ENCODE measurements at regions not wholly inside any gene's neighbourhood (a gene's known extent, or its start where the extent isn't known, plus 50 kb on each side); places are given as distances from the start of the nearest gene placed in this dataset.
"Not testable (repeated sequence)": the region's sequence is repeated elsewhere in the genome, so short reads cannot be mapped to it uniquely, and the experiment has no call there.

DNA sequence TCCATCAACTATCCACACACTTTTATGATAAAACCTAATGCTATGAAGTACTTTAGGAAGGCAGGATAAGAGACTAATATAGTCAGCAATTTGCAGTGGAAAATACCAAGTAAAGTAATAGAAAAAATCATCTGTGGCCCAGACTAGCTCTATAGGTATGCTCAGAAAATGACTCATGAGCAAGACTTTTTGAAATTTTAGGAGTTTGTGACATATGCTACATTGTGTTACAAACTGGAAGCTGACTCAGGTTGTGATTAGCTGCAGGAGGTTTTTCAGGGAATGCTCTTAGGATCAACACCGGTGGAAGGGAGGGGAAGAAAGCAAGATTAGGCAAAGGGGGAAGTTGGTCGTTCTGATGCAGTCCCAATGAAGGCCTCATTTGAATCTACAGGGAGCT is 56.1 kb downstream of the FEZF1 start:
- DNase-seq (ENCODE audit: low read depth, low spot score): no peak

DNA sequence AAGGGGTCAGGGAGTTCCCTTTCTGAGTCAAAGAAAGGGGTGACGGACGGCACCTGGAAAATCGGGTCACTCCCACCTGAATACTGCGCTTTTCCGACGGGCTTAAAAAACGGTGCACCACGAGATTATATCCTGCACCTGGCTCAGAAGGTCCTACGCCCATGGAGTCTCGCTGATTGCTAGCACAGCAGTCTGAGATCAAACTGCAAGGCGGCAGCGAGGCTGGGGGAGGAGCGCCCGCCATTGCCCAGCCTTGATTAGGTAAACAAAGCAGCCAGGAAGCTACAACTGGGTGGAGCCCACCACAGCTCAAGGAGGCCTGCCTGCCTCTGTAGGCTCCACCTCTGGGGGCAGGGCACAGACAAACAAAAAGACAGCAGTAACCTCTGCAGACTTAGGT is 65.8 kb downstream of the FEZF1 start:
- DNase-seq (ENCODE audit: low read depth, low spot score): not testable (repeated sequence)

DNA sequence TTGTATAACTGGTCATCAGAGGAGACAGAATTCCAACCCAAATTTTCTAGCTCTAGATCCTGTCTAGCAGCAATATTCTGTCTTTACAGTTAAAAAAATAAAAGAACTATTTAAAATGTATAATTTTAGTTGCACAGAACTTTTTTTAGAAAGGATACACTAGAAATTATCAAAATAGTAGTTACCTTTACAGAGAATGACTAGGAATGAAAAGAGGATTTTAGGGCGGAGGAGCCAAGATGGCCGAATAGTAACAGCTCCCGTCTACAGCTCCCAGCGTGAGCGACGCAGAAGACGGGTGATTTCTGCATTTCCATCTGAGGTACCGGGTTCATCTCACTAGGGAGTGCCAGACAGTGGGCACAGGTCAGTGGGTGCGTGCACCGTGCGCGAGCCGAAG is 66.3 kb downstream of the FEZF1 start:
- DNase-seq (ENCODE audit: low read depth, low spot score): not testable (repeated sequence)

DNA sequence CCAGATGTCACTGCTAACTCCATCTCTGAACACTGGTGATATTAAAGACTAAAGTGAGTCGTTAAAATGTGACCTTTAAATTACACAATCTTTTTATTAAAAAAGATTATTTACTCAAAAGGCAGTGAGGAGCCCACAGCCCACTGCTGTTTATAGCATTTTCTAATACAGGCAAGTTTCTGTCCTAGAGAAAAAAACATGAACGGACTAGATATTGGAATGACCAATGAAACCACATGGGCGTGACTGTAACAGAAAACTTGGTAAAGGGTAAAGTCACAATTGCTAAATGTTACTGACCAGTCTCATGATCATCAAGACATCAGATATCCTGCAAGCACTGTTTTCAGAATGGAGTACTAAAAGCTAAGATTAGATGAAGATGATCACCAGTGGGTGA is 78.7 kb downstream of the FEZF1 start:
- DNase-seq (ENCODE audit: low read depth, low spot score): no peak

DNA sequence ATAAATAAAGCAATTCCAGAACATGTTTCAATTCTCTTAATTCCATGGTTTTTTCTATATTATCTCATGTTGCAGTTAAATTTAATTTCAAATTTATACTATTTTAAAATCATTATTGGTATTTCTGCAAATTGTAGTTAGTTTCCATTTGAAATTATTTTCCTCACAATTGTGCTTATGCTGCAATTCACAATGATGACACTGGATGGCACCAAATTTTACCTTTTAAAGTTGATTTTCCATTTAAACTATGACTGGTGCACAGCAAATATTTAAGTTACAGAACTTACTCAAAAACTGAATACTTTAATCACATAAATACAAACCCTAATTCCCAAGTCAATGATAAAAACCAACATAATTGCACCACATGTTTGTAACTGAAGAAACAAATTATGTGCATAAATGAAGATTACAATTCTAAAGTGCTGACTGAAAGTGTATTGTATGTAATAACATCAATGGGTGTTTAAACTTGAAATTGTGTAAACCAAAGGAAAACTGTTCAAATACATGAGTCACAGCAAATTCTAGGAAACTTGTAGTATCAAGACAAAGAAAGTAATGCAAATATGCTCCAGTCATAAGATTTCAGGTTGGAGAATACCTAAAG is 75.3 kb upstream of the AASS start:
- peak; percentile 20 for DNase-seq (ENCODE audit: low read depth, low spot score)

DNA sequence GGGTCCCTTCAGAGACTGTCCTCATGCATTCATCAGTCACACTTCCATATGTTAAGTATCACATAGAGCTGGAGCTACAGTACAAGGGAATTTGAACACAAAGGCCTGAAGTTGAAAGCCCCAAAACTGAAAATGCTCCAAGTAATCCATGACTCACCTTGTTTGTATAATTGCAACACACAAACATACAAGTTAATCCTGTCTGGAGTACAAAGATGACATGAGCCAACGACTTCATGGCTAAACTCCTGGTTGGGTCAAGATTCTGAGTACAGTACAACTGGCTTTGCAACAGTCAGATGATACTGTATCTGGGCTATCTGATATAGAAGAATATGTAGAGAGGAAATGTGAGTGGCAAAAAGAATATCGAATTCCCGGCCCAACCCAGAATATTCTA is 73.1 kb upstream of the AASS start:
- no peak for DNase-seq (ENCODE audit: low read depth, low spot score)

DNA sequence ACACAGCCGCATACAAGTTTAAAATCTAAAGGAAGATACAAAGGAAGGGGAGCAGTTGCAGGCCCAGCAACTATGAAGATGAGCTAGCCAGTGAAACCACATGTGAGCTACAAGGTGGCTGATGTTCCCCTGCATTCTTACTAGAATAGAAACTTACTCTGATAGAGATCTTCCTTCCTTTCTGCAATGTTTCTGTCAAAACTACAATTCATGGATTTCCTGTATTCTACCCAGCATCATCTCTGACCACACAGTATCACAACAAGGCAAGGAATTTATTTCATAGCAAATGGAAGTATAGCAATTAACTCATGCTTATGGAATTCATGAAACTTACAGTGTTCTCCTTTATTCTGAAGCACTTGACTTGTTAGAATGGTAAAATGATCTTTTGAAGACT is 68.7 kb upstream of the AASS start:
- no peak for DNase-seq (ENCODE audit: low read depth, low spot score)

DNA sequence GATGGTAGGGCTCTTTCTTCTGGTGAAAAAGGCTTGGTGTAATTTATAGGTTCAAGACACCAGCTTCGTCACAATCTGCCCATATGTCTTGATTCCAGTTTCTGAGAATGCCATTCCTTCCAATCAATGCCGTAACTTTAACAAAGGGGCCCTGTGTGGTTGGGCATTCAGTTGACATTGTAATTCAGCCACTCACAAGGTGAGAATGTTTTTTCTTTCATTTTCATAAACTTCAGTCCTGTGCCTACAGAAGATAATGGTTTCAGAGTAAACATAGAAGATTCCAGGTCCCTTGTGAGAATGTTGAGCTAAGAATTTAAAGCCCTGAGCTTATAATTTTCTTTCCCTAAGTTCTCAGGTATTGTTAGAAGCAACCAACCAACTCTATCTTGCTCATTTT is 67.3 kb upstream of the AASS start:
- no peak for DNase-seq (ENCODE audit: low read depth, low spot score)

DNA sequence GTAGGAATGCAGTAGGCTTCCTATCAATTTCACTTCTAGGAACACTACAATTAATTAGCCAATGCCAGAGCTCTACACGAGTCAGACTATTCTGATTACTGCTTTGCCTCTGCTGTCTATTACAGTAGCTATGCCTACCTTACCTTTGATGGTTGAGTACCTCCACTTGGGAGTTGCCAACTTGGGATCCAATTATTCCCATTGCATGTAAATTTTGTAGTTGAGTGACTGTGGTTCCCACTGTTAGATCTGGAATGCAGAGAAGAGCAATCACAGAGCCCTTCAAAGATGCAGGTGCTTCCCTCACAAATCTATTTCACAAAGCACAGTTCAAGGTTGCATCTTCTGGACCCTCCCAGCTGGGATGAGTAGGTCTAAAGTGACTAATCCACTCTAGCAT is 62.9 kb upstream of the AASS start:
- DNase-seq (ENCODE audit: low read depth, low spot score): no peak

DNA sequence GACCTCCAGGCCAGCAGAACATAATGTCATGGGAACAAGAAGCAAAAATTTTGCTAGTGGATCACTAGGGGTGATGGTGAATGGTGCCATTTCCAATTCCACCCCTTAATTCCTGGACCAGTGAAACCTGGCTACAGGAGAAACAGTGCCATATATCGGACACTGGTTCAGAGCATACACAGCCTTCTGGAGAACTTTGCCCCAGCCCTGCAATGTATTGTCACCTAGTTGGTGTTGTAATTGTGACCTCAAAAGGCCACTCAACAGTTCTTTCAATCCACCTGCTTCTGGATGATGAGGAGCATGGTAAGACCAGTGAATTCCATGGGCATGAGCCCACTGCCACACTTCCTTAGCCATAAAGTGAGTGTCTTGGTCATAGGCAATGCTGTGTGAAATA is 59.8 kb upstream of the AASS start:
- DNase-seq (ENCODE audit: low read depth, low spot score): no peak

DNA sequence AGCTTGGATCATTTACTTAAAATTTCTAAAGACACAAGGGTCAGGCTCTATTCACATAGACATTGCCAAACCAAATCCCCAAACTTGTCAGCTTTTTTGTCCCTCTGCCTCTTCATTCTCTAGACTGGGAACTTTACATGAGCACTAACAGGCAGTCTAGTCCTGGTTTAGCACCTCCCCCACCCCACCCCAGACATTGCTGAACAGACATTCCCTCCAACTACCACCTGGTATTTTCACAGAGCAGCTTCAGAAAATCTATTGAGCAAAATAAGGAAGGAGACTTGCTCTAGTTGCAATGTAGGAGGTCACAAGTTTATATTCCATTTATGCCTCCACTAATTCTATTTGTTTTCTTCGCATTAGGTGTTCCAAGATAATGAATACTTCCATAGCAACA is 56.8 kb upstream of the AASS start:
- DNase-seq (ENCODE audit: low read depth, low spot score): no peak

DNA sequence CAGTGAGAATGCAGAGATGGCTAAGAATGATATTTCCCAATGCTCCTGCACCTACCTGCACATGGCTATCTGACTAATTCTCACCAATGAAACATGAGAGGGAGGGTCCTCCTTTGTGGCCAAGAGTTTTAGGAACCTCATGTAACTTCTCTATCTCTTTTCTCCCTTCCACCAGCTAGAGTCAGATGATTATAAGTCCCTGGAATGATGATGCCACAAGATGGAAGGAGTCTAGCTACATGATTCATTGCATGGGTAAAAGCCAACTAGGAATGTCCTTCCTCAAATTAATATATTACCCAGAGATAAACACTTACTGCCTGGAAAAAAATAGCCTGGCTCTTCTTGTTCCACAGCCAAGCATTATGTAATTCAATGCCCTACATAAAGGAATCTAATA is 55.1 kb upstream of the AASS start:
- DNase-seq (ENCODE audit: low read depth, low spot score): no peak

DNA sequence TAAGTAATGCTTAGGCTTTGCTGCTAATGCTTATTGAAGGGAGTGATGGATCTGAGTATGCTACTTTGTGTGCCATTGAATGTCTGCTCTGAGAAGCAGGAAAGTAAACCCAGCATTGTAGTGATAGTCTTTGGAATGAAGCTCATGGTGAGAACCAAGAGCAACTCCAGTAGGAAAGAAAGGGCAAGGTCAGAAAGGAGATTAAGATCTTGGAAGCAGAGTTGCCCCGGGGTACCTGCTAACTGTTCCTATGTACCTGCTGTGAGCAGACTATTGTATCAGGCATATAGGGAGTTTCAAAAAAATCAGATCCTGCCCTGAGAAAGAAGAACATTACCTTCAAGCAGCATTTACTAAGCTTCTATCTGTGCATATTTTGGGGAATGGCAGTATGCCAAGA is 54.5 kb upstream of the AASS start:
- no peak for DNase-seq (ENCODE audit: low read depth, low spot score)
